HG02870 (cell line): ENCODE measurements at regions not wholly inside any gene's neighbourhood (a gene's known extent, or its start where the extent isn't known, plus 50 kb on each side); places are given as distances from the start of the nearest gene placed in this dataset.
"Not testable (repeated sequence)": the region's sequence is repeated elsewhere in the genome, so short reads cannot be mapped to it uniquely, and the experiment has no call there.

Source experiments
- ATAC-seq: cut with Tn5 transposase; IDR thresholded peaks from one replicate; pipeline ENCODE4 v1.9.1; 2021; ENCODE audit warnings: mild to moderate bottlenecking, moderate library complexity; ENCODE audit not compliant: unreplicated experiment

GRCh38 chr4:127518046-127518445 is 114.7 kb upstream of the INTU start:
- no peak for ATAC-seq

DNA sequence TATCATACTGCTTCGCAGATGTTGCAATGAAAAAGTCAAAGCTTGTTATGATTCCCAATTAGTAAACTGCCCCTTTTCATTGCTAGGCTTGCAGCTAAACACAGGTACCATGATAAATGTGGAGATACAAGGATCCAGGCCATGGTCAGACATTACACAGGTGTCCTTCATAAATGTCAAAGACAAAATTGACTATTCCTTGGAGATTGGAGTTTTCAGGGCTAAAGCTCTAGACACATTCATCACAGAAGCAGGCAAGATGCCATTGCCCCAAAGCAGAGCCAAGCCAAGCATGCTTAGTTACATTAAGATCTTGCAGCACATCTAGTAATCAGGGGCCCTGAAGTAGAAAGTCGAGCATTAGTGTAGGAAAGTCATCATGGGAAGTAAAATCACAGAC is 111.3 kb upstream of the INTU start:
- no peak for ATAC-seq

DNA sequence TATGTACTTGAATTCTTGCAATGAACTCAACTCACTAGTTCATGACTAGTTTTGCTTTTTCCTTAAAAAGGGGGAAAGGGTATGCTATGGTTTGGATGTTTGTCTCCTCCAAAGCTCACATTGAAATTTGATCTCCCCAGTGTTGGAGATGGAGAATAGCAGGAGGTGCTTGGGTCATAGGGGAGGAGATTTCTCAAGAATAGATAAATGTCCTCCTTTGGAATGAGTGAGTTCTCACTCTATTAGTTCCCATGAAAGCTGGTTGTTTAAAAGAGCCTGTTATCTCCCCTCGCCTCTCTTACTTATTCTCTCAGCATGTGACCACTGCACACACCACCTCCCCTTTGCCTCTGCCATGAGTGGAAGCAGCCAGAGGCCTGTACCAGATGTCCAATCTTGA is 109.4 kb upstream of the INTU start:
- ATAC-seq, result no peak

DNA sequence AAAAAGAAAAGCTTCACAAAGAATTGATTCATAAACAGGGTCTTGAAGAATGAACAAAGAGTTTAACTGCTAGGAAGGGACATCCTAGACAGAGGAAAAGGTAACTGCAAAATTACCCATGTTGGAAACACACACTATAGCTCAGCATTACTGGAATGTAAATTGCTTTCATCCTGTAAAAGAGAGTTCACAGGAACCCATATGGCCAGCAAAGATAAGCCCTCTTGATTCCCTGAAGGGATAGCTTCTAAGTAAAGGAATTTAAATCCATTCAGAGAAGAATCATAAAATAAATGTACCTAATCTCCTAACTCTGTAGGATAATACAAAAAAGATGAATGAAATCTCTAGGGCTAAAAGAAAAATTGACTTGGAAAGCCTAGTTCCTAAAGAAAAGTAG is 107.1 kb upstream of the INTU start:
- ATAC-seq, result no peak

DNA sequence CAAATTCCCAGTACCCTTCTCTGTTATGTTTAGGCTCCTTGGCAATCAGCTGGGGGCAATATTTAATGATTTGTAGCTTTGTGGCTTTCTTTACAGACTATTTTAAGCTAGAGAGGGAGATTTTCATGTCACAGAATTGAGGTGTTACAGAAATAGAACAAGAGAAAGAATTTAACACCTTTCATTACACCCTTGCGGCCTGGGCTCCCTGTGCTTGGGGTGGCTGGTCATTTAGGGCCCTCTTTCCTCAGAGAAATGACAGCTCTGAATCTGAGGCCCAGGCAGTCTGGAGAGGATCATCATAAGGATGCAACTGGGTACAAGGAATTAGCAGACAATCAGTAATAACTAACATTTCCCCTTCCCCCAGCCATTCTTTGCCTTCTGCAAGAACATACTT is 104.5 kb upstream of the INTU start:
- ATAC-seq, result no peak

- not testable (repeated sequence) for ATAC-seq
Observed at GRCh38 chr4:127529879-127530278, 102.9 kb upstream of the INTU start.

DNA sequence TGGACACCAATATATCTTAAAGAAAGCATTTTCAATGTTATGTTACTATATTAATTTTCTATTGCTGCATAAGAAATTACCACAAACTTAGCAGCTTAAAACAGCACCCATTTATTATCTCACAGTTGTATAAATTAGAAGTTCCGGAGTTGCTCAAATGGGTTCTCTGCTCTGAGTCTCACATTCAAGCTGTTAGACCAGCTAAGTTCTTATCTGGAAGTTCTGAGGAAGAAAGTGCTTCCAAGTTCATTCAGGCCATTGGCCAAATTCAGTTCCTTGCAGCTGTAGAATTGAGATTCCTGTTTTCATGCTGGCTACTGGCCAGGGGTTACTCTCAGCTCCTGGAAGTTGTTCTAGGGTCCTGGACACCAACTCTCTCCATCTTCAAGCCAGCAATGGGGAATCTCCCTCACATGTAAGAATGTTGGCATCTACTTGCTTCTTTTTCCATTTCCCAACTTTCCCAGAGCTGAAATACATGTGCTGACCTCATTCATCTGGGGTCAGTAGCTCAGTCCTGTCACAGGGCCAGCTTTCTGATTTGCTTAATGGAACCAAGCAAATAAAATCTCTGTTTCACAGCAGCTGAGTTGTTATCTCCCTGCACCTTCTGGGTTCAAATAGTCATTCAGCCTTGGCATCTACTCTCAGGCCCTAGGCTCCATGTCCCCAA is 99.6 kb upstream of the INTU start:
- no peak for ATAC-seq

DNA sequence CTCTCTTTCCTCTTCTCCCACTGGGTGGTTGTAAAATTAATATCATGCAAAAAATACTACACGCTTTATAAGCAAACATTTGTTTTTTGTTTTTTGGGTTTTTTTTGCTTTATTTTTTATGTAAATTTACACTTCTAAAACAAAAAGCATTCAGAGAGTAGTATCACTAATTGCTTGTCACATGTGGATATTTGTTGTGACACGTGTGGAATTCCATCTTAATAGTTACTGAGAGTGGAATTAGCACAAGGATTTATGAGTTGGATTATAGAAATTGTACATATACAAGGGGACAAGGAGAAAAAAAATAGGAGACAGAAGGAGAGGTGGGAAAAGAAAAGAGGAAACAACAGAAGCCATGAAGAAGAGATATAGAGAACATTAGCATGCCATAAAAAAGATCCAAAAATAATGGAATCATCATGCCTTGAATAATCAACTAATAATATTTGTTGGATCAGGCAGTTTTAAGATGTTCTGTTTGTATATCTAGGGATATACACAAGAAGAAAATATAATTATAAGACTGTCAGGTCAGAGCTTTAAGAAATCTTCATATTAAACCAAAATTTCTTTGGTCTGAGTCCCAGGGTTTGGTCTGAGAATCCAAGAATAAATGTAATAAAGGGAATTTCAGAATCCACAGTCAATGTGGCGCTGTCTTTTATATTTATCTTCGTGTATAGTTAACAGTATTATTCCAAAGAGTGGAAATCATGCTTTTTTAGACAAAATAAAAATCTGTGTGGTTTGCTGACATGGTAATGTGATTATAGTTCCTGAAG is 98.5 kb upstream of the INTU start:
- ATAC-seq, result no peak

GRCh38 chr4:127538016-127538415 is 94.7 kb upstream of the INTU start:
- no peak for ATAC-seq

DNA sequence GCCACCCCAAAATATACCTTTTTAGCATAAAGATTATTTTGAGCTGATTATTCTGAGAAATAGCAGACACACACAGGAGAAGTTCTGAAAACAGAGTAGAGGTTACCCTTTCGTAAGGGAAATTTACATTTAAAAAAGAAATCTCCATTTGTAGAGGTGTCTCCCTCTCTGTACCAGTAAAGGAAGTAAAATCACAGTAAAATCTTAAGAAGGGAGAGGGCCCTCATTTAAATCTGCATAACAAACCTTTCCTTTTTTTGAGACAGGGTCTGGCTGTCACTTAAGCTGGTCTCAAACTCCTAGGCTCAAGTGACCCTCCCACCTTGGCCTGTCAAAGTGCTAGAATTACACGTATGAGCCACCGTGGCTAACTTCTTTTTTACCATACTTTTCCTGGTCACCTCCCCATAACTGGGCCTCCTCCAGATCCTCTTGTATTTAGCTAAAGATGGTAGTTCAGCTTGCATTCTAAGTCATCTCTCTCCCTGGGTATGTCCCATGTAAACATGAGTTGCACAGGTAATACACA is 92.2 kb upstream of the INTU start:
- ATAC-seq, result no peak

DNA sequence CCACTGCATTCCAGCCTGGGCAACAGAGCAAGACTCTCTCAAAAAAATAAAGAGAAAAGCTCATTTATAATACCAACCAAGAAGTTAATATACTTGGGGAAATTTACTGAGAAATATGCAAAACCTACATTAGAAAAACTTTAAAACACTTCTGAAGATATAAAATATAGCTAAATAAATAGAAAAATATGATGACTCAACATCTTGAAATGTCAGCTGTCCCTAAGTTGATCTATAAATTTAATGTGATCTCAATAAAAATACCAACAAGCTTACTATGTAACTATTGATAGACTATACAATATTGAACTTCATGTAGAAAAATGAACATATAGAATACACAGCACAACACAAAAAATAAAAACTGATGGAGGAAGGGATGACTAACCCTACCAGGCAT is 87.5 kb upstream of the INTU start:
- ATAC-seq, result no peak

DNA sequence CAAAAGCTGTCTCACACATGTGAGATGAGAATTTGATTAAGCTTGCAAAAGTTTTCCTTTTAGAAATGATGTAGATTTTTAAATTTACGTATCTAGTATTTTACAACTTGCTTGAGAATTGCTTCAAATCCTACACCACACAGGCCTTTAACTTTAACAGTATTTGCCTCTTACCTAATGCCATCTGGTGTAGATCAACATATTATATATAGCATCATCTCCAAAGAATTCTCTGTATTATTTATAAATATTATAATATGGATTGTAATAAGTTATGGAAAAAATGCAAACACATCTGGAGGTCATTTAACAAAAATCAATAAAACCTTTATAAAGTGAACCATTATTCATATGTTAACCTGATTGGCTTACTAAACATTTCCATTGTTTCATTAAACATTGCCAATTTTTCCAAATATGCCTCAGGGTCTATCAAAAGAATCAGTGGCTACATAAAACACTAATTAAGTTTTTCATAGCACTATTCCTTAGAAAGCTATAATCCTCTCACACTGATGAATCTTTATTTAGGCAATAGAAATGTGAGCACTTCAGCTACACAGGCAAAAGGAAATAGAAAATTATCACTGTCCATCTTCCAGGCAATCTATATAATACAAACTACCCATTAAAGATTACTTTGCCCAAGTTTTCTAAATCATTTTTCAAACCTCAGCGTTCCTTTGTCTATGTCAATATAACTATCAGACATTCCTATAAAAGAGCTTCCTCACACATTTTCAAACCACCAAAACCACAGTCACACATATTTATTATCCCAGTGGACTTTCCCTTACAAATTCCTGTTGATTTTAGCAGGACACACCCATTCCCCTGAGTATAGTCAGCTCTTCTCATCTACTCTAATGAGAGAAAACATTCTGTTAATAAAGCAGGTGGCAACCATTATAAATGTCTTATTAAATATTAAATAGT is 83.5 kb upstream of the INTU start:
- no peak for ATAC-seq

- ATAC-seq, result no peak
Observed at GRCh38 chr4:127555106-127555505, 77.7 kb upstream of the INTU start.

DNA sequence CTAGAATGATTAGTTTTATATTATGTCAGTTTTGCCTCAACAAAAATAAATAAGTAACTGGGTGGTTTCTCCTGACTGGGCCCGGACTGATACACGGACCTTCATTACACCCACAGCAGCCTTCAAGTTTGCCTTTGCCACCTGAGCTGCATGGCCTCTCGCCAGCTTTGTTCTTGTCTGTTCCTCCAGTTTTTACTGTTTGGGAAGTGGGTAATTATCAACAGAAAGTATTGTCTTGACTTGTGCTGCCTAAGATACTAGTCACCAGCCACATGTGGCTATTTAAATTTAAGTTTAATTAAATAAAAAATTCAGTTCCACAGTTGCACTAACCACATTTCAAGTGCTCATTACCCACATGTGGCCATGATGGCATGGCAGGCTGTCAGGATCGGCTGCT is 74.7 kb upstream of the INTU start:
- no peak for ATAC-seq

DNA sequence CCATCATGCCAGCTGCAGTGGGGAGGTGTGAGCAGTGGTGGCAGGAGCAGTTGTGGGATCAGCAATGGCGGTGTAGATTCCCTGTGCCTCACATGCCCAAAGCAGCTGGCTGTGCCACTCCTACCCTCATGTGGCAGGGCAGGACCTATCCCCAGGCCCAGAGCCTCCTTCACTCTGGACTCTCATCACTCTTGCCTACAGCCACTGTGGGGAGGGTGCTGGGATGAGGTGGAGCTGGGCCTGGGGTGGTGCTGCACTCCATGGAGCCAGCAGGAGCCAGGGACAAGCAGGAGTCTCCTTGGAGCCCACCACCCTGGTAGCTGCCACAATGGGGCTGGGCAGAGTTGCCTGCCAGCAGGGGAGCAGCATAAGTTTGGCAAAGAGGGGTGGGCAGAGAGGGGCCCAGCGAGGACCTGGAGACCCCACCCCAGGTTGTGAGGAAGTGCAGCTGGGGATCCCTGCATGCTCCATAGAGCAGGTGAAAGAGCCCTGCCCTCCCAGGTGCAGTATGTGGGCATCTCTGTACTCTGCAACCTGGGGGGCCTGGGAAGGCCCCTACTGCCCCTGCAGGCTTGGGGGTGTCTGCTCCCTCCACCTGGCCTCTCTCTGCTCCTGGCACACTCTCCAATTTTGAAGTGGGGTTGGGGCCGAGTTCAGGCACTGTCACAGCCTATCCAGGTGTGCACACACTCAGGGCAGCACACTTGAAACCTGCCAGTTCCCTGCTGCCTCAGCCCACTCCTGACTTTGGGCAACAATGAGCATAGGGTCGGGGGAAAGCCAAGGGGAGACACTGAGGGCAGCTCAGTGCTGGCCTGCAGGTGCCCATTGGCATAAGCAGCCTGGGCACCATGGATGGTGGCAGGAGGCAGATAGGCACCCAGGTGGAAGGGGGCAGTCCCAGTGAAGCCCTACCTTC is 74.0 kb upstream of the INTU start:
- ATAC-seq, result no peak

DNA sequence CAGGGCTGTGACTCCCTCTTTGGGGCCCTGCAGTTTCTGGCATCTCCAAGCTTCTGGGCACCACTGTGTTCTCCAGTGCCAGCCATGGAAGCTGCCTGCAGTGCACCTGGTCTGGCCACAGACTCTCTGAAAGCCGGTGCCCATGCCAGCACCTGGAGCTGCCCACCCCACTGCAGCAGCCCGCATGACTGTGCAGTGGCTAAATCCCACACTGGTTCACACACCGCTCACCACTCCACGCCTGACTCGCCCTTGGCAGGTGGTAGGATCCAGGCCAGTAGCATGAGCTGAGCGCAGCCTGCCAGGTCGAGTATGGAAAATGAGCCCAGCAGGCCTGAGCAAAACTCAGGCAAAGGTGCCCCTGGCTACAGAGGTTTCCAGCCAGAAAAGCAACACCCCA is 72.8 kb upstream of the INTU start:
- ATAC-seq, result no peak

- no peak for ATAC-seq
Observed at GRCh38 chr4:127560755-127561154, 72.0 kb upstream of the INTU start.

GRCh38 chr4:127574643-127575042 is 58.1 kb upstream of the INTU start:
- no peak for ATAC-seq

- no peak for ATAC-seq
Observed at GRCh38 chr4:127575888-127576287, 56.9 kb upstream of the INTU start.

DNA sequence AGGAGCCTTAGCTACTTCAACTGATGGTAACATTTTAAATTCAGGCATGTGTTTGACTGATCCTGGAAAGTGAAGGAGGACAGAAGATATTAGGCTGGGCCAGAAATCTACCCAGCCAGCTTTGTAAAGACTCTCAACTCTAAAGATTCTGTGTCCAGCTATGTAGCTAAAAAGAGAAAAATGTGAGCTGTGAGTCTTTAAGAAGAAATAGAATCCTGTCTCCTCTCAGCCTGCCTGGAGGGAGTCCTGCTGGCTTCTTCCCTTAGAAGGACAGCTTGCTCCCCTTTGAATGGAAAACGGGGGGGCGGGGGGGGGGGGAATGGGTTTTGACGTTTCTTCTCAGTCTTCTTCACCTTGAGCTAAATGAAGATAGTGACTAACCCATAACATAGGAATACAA is 54.3 kb upstream of the INTU start:
- no peak for ATAC-seq
